GM12872 (cell line): ENCODE measurements at regions not wholly inside any gene's neighbourhood (a gene's known extent, or its start where the extent isn't known, plus 50 kb on each side); places are given as distances from the start of the nearest gene placed in this dataset.

Source experiments
- CTCF ChIP-seq: IDR thresholded peaks from 3 replicates; pipeline ENCODE4 v1.5.1; 2011; ENCODE audit warnings: low read depth, mild to moderate bottlenecking, low read length, moderate library complexity; ENCODE audit not compliant: insufficient read depth

GRCh38 chr3:76841747-76842146, 198.2 kb upstream of the ROBO2 start:
- TF ChIP-seq CTCF: no peak

GRCh38 chr3:76842216-76842615, 197.7 kb upstream of the ROBO2 start:
- no peak for TF ChIP-seq CTCF

- no peak for TF ChIP-seq CTCF
Observed at GRCh38 chr3:76855451-76855850, 184.4 kb upstream of the ROBO2 start.

GRCh38 chr3:76859596-76859995, 180.3 kb upstream of the ROBO2 start:
- no peak for TF ChIP-seq CTCF

- TF ChIP-seq CTCF: no peak
Observed at GRCh38 chr3:76864355-76864754, 175.5 kb upstream of the ROBO2 start.

- TF ChIP-seq CTCF: no peak
Observed at GRCh38 chr3:76866729-76867408, 173.0 kb upstream of the ROBO2 start.

- no peak for TF ChIP-seq CTCF
Observed at GRCh38 chr3:76869726-76870384, 170.0 kb upstream of the ROBO2 start.
